Activated naive CD4-positive, alpha-beta T cell treated with Interleukin-2 at 50 U/mL for 16 hours (primary cell): ENCODE measurements at regions not wholly inside any gene's neighbourhood (a gene's known extent, or its start where the extent isn't known, plus 50 kb on each side); places are given as distances from the start of the nearest gene placed in this dataset.

Source experiments
- DNase-seq: peaks from one replicate; pipeline ENCODE4 v3.0.0-alpha.2; 2020

DNA sequence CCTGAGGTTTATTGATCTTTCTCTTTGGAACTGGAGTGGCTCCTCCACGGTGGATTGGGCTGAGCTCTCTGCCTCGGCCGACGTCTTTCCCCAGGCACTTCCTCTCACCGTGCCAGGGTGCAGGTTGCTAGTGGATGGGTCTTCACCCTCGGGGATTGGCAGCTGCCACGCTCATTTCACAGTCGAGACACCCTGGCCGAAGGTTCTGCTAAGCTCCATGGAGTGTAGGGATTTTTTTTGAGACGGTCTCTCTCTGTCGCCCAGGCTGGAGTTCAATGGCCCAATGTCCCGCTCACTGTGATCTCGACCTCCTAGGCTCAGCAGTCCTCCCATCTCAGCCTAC is 280.8 kb downstream of the SEC14L1 start:
- no peak for DNase-seq

DNA sequence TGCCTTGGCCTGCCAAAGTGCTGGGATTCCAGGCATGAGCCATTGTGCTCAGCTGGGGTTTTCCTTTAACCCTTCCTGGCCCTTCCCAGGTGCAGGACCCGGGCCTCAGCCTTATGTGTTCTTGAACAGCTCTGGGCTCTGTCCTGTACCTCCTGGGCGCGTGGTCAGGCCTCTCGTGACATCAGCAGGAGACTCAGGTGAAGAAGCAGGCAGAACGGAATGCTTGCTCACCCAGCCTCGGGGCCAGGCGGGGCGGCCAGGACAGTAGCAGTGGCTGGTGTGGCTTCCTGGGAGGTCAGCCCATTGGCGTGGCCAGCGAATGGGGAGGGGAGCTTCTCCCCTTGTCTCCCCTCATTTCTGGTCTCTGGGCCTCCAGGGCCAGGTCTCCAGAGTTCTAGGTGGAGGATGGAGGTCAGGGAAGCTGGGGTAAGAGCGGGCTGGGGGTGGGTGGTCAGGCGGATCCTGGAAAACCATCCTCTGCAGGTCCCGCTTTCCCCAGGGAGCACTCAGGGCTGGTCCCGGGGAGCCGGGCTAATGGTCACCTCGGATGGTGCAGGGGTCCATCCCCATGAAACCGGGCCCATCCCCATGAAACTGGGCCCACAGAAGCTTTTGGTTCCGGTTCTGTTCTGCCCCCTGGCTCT is 281.5 kb downstream of the SEC14L1 start:
- no peak for DNase-seq

GRCh38 chr17:77422748-77423113 is 282.0 kb downstream of the SEC14L1 start:
- DNase-seq: no peak

DNA sequence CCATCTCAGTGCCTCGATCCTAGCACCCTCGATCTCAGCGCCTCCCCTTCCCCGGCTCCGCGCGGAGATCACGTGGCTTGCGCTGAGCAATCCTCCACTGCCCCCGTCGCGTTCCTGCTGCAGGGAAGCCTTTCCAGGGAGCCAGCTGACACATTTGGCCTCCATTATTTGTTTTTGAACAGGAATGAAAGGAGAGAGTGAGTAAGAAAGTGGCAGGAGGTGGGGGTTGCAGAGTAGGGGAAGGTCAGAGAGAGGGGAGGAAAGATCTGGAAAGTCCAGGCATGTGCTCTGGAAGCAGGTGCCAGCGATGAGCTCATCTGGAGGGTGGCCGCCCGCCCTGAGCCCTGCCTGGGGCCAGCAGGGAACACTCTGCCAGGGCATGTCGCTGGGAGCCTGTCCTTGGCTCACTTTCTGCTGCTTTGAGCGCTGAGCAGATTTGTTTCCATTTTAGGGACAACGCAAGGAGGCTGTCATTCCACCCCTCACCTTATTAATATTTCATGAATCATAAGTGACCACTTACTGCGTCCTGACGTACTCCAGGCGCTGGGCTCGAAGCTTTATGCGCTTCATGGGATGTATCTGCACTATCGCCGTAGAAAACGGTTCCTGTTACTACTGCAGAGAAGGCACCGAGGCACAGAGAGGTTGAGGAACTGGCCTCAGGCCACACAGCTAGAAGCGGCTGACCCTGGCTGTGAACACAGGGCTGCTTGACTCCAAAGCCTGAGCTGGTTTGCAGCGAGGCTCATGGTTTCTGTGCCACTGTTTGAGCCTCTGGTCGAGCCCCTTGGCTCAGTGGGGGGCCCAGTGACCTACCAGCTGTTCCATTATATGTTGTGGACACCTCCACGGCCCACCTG is 283.1 kb downstream of the SEC14L1 start:
- DNase-seq: no peak

GRCh38 chr17:77424585-77425344 is 284.0 kb downstream of the SEC14L1 start:
- DNase-seq: no peak

DNA sequence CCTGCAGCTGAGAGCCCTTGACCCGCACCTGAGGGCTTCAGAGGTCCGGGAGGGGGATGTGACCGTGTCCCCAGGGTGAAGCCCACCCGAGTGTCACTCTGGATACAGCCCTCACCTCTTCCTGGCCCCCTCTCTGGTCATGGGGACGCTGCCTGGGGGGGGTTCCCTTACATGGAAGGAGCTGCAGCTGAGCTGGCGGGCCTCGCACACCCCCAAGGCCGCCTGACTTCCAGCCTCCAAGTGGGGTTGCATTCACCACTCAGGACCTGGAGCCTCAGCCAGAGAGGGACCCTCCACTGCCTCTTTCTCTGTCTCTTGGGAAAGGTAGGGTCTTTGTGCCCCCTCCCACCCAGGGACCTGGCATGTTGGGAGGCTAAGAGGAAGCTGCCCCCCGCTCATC is 284.6 kb downstream of the SEC14L1 start:
- no peak for DNase-seq

- DNase-seq: no peak
Measured at GRCh38 chr17:77425791-77426641, 285.2 kb downstream of the SEC14L1 start.

DNA sequence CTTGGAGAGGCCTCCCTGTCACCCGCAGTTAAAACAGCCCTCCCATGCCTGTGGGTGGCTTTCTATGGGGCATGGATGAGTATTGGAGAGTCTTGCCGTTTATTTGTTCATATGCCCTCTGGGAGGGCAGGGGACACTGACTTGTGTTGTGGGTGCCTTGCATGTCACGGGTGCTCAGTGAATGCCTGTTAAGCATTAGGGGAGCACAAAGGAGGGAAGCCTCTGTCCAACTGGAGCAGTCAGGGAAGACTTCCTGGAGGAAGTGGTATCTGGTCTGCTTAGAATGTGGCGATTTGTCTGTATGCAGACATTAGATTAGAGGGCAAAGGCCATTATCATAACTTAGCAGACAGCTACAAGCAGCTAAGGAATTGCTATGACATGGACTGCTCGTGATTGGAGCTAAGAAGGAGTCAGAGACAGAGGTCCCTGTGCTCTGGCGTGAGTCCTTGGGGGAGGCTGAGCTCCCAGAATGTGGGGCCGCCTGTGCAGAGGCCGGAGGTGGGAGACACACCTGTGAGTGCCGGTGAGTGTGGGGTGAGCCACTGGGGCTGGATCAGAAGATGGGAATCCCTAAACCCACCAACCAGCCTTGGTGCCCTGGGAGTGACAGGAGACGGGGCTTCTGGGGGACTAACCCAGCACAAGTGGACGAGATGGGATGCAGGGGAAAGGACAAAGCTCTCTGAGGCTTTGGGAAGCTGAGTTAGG is 286.1 kb downstream of the SEC14L1 start:
- no peak for DNase-seq

DNA sequence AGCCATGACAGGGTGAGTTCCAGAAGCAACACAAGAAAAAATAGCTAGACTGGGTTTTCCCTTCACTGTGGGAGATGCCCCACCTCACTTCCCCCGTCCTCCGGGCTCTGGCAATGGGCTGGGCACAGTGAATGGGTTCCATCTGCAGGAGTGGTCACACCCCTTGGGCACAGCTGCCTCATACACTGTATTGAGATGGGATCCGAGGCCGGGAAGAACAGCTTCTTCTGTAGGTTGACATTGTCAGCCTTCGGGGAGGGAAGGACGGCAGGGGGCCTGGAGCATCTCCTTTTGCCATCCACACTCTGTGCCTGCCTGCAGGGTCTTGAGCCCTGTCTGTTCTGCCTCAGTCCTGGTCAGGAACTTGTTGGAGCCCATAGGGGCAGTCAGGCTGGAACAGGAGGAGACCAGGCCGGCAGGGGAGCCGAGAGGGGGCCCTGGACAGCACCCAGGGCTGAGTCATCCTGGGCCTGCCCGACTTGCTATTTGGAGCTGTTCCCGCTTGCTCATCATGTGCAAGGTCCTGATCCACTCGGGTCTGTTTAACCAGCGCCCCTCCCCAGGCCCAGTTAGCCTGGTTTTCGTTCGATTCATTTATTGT is 286.7 kb downstream of the SEC14L1 start:
- no peak for DNase-seq

- DNase-seq: no peak
Measured at GRCh38 chr17:77428020-77428748, 287.4 kb downstream of the SEC14L1 start.

DNA sequence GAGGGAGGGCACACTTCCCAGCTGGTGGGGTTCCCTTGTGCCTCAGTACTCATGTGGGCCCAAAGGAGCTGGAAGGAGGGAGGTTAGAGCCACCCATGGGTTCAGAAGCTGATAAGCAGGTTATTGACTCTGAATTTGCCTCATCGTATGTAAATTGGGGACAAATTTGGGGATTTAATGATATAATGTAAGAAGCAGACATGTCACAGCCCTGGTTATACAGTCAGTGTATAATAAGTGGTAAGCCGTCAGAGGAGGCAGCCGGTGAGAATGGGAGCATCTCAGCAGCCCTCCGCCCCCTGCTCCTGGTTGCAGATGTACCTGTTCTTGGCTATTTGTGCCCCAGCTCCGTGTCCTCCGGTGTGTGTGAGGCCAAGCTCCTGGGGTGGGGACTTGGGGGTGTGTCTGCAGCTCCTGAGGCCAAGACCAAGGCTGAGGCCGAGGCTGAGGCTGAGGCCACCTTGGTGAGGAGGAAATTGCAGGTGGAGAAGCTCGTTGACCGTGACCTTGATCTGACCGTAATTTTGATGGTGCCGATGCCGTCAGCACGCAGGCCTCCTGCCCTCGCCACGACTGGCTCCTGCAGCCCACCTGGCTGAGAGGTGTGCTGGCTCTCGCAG is 288.1 kb downstream of the SEC14L1 start:
- DNase-seq: no peak

DNA sequence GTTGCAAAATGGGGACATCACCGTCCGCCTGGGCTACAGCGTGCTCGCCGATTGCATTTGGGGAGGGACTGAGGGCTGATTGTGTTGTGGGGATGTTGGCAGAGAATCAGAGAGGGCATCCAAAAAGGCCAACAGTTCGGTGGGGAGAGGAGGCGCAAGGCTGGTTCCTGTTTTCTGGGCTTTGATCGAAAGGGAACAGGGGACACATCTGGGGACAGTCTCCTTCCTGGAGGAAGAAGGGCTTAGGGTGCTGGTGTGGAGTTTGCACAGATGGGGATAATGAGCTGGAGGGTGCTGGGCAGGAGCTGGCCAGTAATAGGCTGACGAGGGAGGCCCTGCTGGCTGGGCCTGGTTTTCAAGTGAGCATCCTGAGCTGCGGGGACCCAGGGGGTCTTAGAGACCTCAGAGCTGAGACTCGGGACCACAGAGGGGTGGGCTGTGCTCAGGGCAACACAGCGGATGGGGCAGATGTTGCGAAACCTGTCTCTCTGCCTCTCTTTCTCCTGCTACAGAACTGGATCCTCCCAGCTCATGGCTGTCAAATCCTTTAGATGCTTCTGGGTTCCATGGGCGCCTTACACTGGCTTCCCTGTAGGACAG is 288.7 kb downstream of the SEC14L1 start:
- no peak for DNase-seq

DNA sequence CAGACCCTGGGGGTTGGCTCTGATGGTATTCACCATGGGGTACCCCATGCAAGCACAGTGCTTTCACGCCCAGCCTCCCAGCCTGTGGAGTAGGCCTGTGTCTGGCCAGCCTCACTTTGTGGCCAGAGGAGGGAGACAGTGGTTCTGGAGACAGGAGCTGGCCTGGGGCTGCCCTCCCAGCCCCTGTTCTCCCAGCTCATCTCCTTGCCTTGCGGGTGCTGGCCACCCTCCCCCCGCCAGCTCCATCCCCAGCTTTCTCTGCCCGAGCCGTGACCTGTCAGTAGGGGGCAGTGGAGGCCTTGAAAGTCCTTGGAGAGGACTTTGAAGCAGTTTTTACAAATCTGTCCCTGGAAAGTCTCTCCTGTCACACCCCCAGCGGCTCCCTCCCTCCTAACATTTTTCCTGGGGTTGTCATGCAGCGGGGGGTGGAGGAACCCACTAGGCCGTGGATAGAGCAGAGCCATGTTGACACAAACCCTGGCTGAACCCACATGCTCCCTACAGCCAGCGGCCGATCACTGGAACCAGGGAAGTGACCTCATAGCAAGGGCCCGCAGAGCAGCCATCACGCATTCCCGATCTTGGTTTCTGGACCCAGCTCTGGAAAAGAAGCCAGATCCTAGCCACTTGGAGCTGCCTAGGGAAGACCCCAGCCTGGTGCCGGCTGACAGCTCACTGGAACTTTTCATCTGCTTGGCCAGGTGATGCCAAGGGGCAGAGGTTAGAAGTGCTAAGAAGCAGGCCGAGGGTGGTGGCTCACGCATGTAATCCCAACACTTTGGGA is 289.4 kb downstream of the SEC14L1 start:
- peak; percentile 87 for DNase-seq

- no peak for DNase-seq
Measured at GRCh38 chr17:77432034-77432661, 291.4 kb downstream of the SEC14L1 start.

GRCh38 chr17:77432742-77433141 is 292.0 kb downstream of the SEC14L1 start:
- no peak for DNase-seq

GRCh38 chr17:77433385-77434135 is 292.8 kb downstream of the SEC14L1 start:
- no peak for DNase-seq

- no peak for DNase-seq
Measured at GRCh38 chr17:77434136-77435114, 293.7 kb downstream of the SEC14L1 start.
